IMR-90 (cell line): ENCODE measurements at regions not wholly inside any gene's neighbourhood (a gene's known extent, or its start where the extent isn't known, plus 50 kb on each side); places are given as distances from the start of the nearest gene placed in this dataset.

Source experiments
- ATAC-seq: fragments of 200-7000 bp; cut with Tn5 transposase; 2 replicates; pipeline ENCODE4 v1.9.1; 2020; ENCODE audit warnings: low read depth, mild to moderate bottlenecking, moderate library complexity
- BruUV-seq: library from RNA; stranded (reverse); fragments of 400-500 nt; replicated peaks from 2 replicates; lab custom pipeline; 2021; lab: Mats Ljungman, UMichigan
- CTCF ChIA-PET: fragments of 300-600 bp; formaldehyde crosslinking; extraction: SDS; loops from one replicate; lab custom pipeline; 2021; ENCODE audit warnings: antibody characterized with exemption; lab: Yijun Ruan, JAX
- POLR2A ChIA-PET: fragments of 300-600 bp; sonication (Branson Sonifier 250); formaldehyde crosslinking; loops from one replicate; lab custom pipeline; 2022; ENCODE audit warnings: antibody characterized with exemption; ENCODE audit not compliant: unreplicated experiment; lab: Charles Lee
- DNase-seq: peaks from one replicate; pipeline ENCODE4 v3.0.0; 2013
- H2AFZ ChIP-seq: replicated peaks from 2 replicates; pipeline ENCODE3; 2013; ENCODE audit warnings: low read length, mild to moderate bottlenecking; ENCODE audit not compliant: poor library complexity
- H2AK5ac ChIP-seq: 2 replicates; pipeline ENCODE4 v1.6.1; 2013; ENCODE audit warnings: low read depth, low read length, inconsistent platforms
- H2AK9ac ChIP-seq: replicated peaks from 2 replicates; pipeline ENCODE3; 2013; ENCODE audit warnings: mild to moderate bottlenecking, low read depth, low read length, moderate library complexity; ENCODE audit not compliant: poor library complexity
- H2BK120ac ChIP-seq: 2 replicates; pipeline ENCODE4 v1.6.1; 2013; ENCODE audit warnings: low read depth, low read length, inconsistent platforms
- H2BK15ac ChIP-seq: 3 replicates; pipeline ENCODE4 v1.6.1; 2013; ENCODE audit warnings: low read depth, low read length, inconsistent platforms
- H2BK20ac ChIP-seq: 2 replicates; pipeline ENCODE4 v1.6.1; 2013; ENCODE audit warnings: low read depth, mild to moderate bottlenecking, inconsistent platforms, low read length, moderate library complexity
- H2BK5ac ChIP-seq: 2 replicates; pipeline ENCODE4 v1.6.1; 2013; ENCODE audit warnings: mild to moderate bottlenecking, low read depth, low read length, inconsistent platforms; ENCODE audit not compliant: poor library complexity, severe bottlenecking
- H3K14ac ChIP-seq: replicated peaks from 2 replicates; pipeline ENCODE4 v1.6.1; 2013; ENCODE audit warnings: low read depth, low read length, inconsistent platforms
- H3K18ac ChIP-seq: 2 replicates; pipeline ENCODE4 v1.6.1; 2013; ENCODE audit warnings: low read depth, low read length, control low read depth
- H3K23ac ChIP-seq: 2 replicates; pipeline ENCODE4 v1.6.1; 2013; ENCODE audit warnings: low read depth, low read length, inconsistent platforms
- H3K27ac ChIP-seq: 2 replicates; pipeline ENCODE4 v1.5.1; 2013; ENCODE audit warnings: mild to moderate bottlenecking, control low read depth, low read length; ENCODE audit not compliant: insufficient read depth
- H3K27me3 ChIP-seq: 2 replicates; pipeline ENCODE4 v1.6.1; 2013; ENCODE audit warnings: low read length; ENCODE audit not compliant: control insufficient read depth, insufficient read depth
- H3K36me3 ChIP-seq: 2 replicates; pipeline ENCODE4 v1.6.1; 2013; ENCODE audit warnings: low read length, mixed read lengths; ENCODE audit not compliant: control insufficient read depth, insufficient read depth
- H3K4ac ChIP-seq: 2 replicates; pipeline ENCODE4 v1.6.1; 2013; ENCODE audit warnings: low read depth, low read length, inconsistent platforms
- H3K4me1 ChIP-seq: 2 replicates; pipeline ENCODE4 v1.6.1; 2013; ENCODE audit warnings: low read length, mixed read lengths; ENCODE audit not compliant: control insufficient read depth, insufficient read depth
- H3K4me2 ChIP-seq: 2 replicates; pipeline ENCODE4 v1.6.1; 2013; ENCODE audit warnings: low read depth, mild to moderate bottlenecking, control low read depth, low read length, moderate library complexity
- H3K4me3 ChIP-seq: 2 replicates; pipeline ENCODE4 v1.5.1; 2013; ENCODE audit warnings: low read depth, mild to moderate bottlenecking, control low read depth, low read length, moderate library complexity; ENCODE audit not compliant: insufficient read depth
- H3K56ac ChIP-seq: 2 replicates; pipeline ENCODE4 v1.6.1; 2013; ENCODE audit warnings: low read length, inconsistent platforms; ENCODE audit not compliant: insufficient read depth; ENCODE audit errors: extremely low read depth
- H3K79me1 ChIP-seq, 2 experiments: 2 replicates each; pipeline ENCODE4 v1.6.1; 2013; ENCODE audit warnings: low read length in 2 of 2, inconsistent platforms in 1 of 2, low read depth in 1 of 2
- H3K9ac ChIP-seq: 2 replicates; pipeline ENCODE4 v1.6.1; 2013; ENCODE audit warnings: low read depth, low read length, control low read depth
- H3K9me1 ChIP-seq: 2 replicates; pipeline ENCODE4 v1.6.1; 2013; ENCODE audit warnings: low read length, inconsistent platforms; ENCODE audit not compliant: insufficient read depth
- H3K9me3 ChIP-seq: 2 replicates; pipeline ENCODE4 v1.6.1; 2013; ENCODE audit warnings: low read length; ENCODE audit not compliant: control insufficient read depth, insufficient read depth
- H4K20me1 ChIP-seq: 2 replicates; pipeline ENCODE4 v1.6.1; 2013; ENCODE audit warnings: low read length, inconsistent platforms; ENCODE audit not compliant: insufficient read depth
- H4K5ac ChIP-seq: 2 replicates; pipeline ENCODE4 v1.6.1; 2013; ENCODE audit warnings: mild to moderate bottlenecking, low read depth, low read length, control low read depth
- H4K8ac ChIP-seq, 2 experiments: 2 replicates each; pipeline ENCODE4 v1.6.1; 2013; ENCODE audit warnings: low read depth in 2 of 2, low read length in 2 of 2, control low read depth in 1 of 2, inconsistent platforms in 1 of 2
- H4K91ac ChIP-seq: 2 replicates; pipeline ENCODE4 v1.6.1; 2013; ENCODE audit warnings: low read depth, low read length, inconsistent platforms; ENCODE audit not compliant: insufficient read depth
- BHLHE40 ChIP-seq: fragments of 150-350 bp; IDR thresholded peaks from 2 replicates; pipeline ENCODE4 v1.6.1; 2016; ENCODE audit warnings: mild to moderate bottlenecking, low read depth, low read length
- CEBPB ChIP-seq: IDR thresholded peaks from 2 replicates; pipeline ENCODE4 v1.6.1; 2012; ENCODE audit warnings: low read depth, low read length, improper control_type of control experiment
- CHD1 ChIP-seq: IDR thresholded peaks from 2 replicates; pipeline ENCODE4 v1.6.1; 2012; ENCODE audit warnings: low read depth, low read length, improper control_type of control experiment
- FOS ChIP-seq: fragments of 150-350 bp; IDR thresholded peaks from 2 replicates; pipeline ENCODE4 v1.6.1; 2016; ENCODE audit warnings: low read depth, low read length
- MAFK ChIP-seq: IDR thresholded peaks from 2 replicates; pipeline ENCODE4 v1.6.1; 2012; ENCODE audit warnings: low read depth, low read length, improper control_type of control experiment
- MAZ ChIP-seq: IDR thresholded peaks from 2 replicates; pipeline ENCODE4 v1.6.1; 2012; ENCODE audit warnings: low read depth, mild to moderate bottlenecking, low read length, improper control_type of control experiment, moderate library complexity, borderline replicate concordance
- MXI1 ChIP-seq: IDR thresholded peaks from 2 replicates; pipeline ENCODE4 v1.6.1; 2012; ENCODE audit warnings: low read depth, mild to moderate bottlenecking, low read length, moderate library complexity, borderline replicate concordance
- NFE2L2 ChIP-seq: fragments of 150-350 bp; IDR thresholded peaks from 2 replicates; pipeline ENCODE4 v1.6.1; 2016; ENCODE audit warnings: low read depth, mild to moderate bottlenecking, low read length
- POLR2A ChIP-seq: IDR thresholded peaks from 2 replicates; pipeline ENCODE4 v1.6.1; 2012; ENCODE audit warnings: mild to moderate bottlenecking, low read depth, low read length
- RAD21 ChIP-seq: IDR thresholded peaks from 2 replicates; pipeline ENCODE4 v1.6.1; 2012; ENCODE audit warnings: low read length, improper control_type of control experiment
- RCOR1 ChIP-seq: IDR thresholded peaks from 2 replicates; pipeline ENCODE4 v1.6.1; 2012; ENCODE audit warnings: mild to moderate bottlenecking, low read length, improper control_type of control experiment; ENCODE audit not compliant: insufficient replicate concordance
- RFX5 ChIP-seq: IDR thresholded peaks from 2 replicates; pipeline ENCODE4 v1.8.0; 2012; ENCODE audit warnings: low read depth, mild to moderate bottlenecking, low read length, moderate library complexity
- WGBS, 2 experiments: methylation state at CpG; one replicate each; pipeline versions ENCODE4 v1.1.5 to v1.1.7; 2013; ENCODE audit warnings: missing lambda C conversion rate in 2 of 2; ENCODE audit not compliant: insufficient read length in 1 of 2; ENCODE audit errors: extremely low coverage in 2 of 2; 5-methylcytosine and 5-hydroxymethylcytosine counted together
- dilution Hi-C: fragments of 300-500 bp; cut with HindIII; formaldehyde crosslinking; loops from one replicate; pipeline ENCODE4 v1.14.3; 2018; ENCODE audit warnings: low sequenced_read_pairs; ENCODE audit not compliant: unreplicated experiment
- in situ Hi-C: fragments of 300-500 bp; cut with MboI; formaldehyde crosslinking; loops from 3 replicates; pipeline ENCODE4 v1.14.3; 2019; ENCODE audit warnings: low sequenced_read_pairs, inconsistent platforms, mixed read lengths
- intact Hi-C: fragments of 100-400 bp; cut with micrococcal nuclease; formaldehyde crosslinking; loops from 2 replicates; pipeline ENCODE4 v1.10.0; 2022
- TF ChIP-seq, protein P1 (sequence below): fragments of 150-350 bp; IDR thresholded peaks from 2 replicates; pipeline ENCODE4 v1.6.1; 2017; ENCODE audit warnings: mild to moderate bottlenecking, antibody characterized with exemption, low read length, low read depth

GRCh38 chrX:3219667-3220066 lies 126.8 kb downstream of the MXRA5 start:
- in situ Hi-C loops = no loop called here

More at GRCh38 chrX:3219667-3220066, 126.8 kb downstream of the MXRA5 start:
- Histone ChIP-seq H3K14ac (no peak overlapping the region), H3K56ac (no peak overlapping the region), H2AK9ac (no peak overlapping the region), H3K36me3 (no peaks in the 10 kb centered on the region), H3K27me3 (no peaks in the 10 kb centered on the region), H3K18ac (no peak overlapping the region), H3K23ac (no peak overlapping the region), H3K79me1 (no peaks in the 10 kb centered on the region), H3K27ac (no peak overlapping the region), H2AFZ (no peak overlapping the region), H4K91ac (no peak overlapping the region), H3K9me3 (no peaks in the 10 kb centered on the region; the same call in 1 of the 2 replicates), H2BK5ac (no peak overlapping the region), H4K20me1 (no peaks in the 10 kb centered on the region), H2BK20ac (no peak overlapping the region), H3K9ac (no peak overlapping the region), H3K4ac (no peak overlapping the region), H2AK5ac (no peak overlapping the region), H3K4me3 (no peak overlapping the region), H3K4me2 (no peak overlapping the region), H4K8ac (no peak overlapping the region), H3K9me1 (no peaks in the 10 kb centered on the region), H2BK15ac (no peak overlapping the region), H3K4me1 (no peaks in the 10 kb centered on the region), H2BK120ac (no peak overlapping the region), H4K5ac (no peak overlapping the region)
- BruUV-seq = no TSS peak
- ATAC-seq (no peak), DNase-seq (no peak)
- WGBS, 2 experiments = 80% methylated on average over 2 of the region's 5 CpGs; no CpG with 5 or more reads in 1 of the 2 experiments
- intact Hi-C loops (no loop called here), dilution Hi-C loops (no loop called here)
- ChIA-PET CTCF (no interaction called here), POLR2A (no interaction called here)
- TF ChIP-seq MAFK (no peak), POLR2A (no peak), NFE2L2 (no peak), FOS (no peak), RCOR1 (no peak), BHLHE40 (no peak), MAZ (no peak), RFX5 (no peak), MXI1 (no peak), CEBPB (no peak), CHD1 (no peak), RAD21 (no peak)
- TF ChIP-seq, protein P1, sequence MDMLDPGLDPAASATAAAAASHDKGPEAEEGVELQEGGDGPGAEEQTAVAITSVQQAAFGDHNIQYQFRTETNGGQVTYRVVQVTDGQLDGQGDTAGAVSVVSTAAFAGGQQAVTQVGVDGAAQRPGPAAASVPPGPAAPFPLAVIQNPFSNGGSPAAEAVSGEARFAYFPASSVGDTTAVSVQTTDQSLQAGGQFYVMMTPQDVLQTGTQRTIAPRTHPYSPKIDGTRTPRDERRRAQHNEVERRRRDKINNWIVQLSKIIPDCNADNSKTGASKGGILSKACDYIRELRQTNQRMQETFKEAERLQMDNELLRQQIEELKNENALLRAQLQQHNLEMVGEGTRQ = no peak
